GM21367 (cell line): ENCODE measurements at regions not wholly inside any gene's neighbourhood (a gene's known extent, or its start where the extent isn't known, plus 50 kb on each side); places are given as distances from the start of the nearest gene placed in this dataset.

Experiments
- ATAC-seq: cut with Tn5 transposase; IDR thresholded peaks from one replicate; pipeline ENCODE4 v1.9.1; 2021; ENCODE audit not compliant: unreplicated experiment

- ATAC-seq = no peak
Observed at GRCh38 chr15:95655089-95655607, 675.4 kb upstream of the NR2F2 start.

DNA sequence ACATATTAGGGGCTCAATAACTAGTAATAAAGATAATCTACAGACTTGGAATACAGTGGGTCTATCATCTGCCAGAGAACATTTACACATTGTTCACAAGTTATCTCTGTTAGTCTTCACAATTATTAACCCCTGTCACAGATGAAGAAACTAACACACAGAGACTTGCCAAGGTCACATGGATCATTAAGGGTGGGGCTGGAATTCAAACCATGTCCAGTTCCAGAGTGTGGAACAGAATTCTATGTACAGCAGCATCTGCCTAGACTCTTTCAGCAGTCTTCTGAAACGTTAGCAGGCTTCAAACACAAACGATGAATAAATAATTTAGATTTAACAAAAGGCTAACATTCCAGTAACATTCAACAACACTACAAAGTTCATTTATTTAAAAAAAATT is 673.9 kb upstream of the NR2F2 start:
- ATAC-seq = no peak

- ATAC-seq = no peak
Observed at GRCh38 chr15:95658799-95659198, 671.7 kb upstream of the NR2F2 start.

DNA sequence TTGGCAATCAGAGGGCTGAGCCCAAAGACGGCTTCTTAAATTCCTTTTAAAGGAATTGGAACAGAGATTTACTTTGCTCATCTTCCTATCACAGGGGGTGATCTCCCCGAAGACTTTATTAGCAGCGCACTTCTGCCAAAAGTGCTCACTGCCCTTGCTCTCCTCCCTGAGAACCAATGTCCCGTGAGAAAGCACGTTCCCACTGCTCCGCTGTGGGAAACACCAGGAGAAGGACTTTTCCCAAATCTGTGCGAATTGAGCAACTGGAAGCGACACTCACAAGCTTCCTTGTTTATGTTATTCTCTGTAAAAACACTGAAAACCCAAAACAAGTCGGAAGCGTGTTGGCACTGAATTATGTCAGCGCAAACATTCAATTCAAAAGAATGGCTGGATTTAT is 670.8 kb upstream of the NR2F2 start:
- ATAC-seq = no peak

GRCh38 chr15:95662638-95663037 is 667.9 kb upstream of the NR2F2 start:
- no peak for ATAC-seq

DNA sequence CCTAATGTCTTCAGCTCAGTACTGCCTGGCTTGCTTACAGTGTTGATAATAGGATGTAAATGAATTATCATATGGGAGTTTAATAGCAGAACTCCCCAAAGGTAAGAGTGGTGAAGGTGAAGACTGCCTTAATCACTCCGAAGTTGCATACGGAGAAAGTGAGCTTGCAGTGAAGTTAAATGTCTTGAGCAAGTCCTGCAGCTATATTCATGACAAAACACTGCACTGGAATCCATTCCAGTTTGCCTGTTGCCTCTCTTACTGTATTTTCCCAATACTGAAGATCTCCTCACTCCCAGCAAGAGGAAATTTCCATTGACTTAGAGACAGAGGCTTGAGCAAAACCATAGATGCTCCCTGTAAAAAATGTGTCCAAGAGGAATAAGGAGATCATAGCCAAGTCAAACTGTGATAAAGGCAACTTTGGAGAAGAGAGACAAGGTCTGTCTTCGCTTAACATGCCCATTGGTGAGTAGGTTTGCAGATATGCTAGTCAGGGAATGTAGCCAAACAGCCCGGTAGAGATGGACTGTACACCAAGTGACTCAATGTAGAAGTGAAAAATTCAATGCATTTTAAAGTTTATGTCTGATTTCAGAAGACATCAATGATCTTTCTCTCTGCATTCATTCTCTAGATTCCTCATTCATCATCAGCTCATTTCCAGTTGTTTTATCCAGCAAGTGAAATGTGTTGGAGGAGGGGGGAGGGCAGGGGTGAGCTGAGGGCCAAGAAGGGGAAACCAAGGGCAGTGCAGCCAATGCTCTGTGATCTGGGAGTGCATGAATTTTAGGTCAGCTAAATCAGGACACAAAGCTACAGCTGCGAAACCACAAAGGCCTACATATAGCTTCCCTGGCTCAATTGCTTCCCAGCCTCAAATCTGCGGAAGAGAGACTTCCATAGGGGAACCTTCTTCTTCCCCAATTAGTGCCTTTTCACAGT is 667.1 kb upstream of the NR2F2 start:
- no peak for ATAC-seq

- ATAC-seq = no peak
Observed at GRCh38 chr15:95664450-95664849, 666.0 kb upstream of the NR2F2 start.

DNA sequence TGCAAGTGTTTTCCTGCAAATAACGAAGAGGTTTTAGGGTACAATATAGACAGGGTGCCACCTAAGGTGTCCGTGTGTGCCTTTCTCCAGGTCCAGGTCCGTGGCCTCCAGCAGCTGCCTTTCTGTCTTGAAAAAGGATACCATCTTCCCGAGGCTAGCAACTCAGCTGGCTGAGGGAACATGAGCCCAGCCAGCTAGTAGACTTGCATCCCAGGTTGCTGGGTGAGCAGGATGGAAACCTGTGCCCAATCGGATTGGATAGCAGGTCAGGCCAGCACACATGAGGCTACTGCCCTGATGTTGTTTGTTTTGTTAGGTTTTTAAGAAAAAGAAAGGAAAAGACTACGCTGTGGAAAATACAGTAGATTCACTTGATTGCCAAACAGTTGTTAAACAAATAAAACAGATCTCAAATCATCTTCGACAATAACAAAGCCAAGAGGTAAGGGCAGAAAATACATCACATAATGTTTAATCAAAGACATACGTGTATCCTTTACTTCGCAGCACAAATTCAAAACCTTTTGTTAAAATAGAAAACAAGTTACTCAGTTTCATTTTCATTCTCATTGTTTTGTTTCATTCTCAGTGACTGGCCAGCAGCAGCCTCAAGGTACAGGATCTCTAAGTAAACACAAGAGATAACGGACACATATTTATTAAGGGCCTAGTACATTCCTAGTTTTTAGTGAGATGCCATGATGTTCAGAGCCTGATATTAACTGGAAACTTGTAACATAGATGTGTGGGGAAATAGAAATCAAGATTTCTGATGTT is 661.2 kb upstream of the NR2F2 start:
- ATAC-seq = no peak

- no peak for ATAC-seq
Observed at GRCh38 chr15:95674031-95674430, 656.5 kb upstream of the NR2F2 start.

GRCh38 chr15:95676500-95676899 is 654.0 kb upstream of the NR2F2 start:
- no peak for ATAC-seq

DNA sequence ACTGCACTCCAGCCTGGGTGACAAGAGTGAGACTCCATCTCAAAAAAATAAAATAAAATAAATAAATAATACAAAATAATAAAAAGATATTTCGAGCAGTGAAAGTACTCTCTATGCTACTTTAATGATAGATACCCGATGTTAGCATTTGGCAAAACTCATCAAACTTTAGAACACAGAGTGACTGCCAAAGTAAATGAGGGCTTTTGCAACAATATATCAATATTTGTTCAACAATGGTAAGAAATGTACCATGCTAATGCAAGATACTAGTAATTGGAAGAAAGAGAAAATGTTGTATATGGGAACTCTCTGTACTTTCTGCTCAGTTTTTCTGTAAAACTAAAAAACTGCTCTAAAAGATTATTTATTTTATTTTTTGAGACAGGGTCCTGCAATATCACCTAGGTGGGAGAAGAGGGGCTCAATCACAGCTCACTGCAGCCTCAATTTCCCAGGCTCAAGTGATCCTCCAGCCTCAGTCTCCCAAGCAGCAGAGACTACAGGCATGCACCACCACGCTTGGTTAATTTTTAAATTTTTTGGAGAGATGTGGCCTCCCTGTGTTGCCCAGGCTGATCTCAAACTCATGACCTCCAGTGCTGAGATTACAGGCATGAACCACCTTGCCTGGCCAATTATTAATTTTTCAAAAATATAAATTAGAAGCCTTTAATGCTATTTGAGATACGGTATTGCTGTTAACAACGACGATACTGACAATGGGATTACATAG is 650.5 kb upstream of the NR2F2 start:
- ATAC-seq = no peak

GRCh38 chr15:95680728-95681127 is 649.8 kb upstream of the NR2F2 start:
- ATAC-seq = no peak

- ATAC-seq = no peak
Observed at GRCh38 chr15:95681836-95682544, 648.5 kb upstream of the NR2F2 start.

DNA sequence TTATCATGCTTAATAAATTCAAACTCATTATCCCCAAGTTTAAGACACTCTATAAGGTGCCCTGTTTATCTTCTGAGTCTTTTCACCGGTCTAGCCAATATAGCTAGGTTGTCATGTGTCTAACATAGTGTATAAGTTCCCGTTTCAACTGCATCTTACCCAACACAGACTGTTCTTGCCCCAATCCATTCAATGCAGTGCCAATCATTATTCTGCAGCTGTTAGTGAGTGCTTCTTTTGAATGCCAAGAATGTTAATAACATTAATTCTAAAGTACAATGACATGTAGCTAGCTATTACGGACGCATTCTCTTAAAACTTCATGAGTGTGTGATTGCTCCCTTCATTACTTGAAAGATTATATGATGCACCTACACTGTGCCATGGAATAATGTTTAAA is 646.4 kb upstream of the NR2F2 start:
- ATAC-seq = no peak

GRCh38 chr15:95684693-95685115 is 645.8 kb upstream of the NR2F2 start:
- ATAC-seq = no peak

GRCh38 chr15:95687061-95687460 is 643.4 kb upstream of the NR2F2 start:
- no peak for ATAC-seq

DNA sequence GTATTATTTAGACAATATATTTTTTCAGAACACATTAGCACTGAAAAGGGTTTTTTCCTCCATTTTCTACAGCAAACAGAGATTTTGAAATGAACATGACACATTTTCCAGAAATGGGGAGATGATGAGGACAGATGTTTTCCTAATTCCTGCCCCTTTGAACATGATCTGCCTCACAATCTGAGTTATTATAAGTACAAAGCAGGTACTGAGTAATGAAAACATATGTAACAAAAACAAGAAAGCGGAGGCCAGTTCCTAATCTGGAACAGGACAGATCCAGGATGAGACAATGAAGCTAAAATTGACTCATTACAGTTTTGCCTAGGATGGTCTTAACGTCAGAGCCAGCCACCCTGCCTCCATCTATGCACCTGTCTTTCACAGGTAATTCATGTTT is 642.8 kb upstream of the NR2F2 start:
- ATAC-seq = no peak

DNA sequence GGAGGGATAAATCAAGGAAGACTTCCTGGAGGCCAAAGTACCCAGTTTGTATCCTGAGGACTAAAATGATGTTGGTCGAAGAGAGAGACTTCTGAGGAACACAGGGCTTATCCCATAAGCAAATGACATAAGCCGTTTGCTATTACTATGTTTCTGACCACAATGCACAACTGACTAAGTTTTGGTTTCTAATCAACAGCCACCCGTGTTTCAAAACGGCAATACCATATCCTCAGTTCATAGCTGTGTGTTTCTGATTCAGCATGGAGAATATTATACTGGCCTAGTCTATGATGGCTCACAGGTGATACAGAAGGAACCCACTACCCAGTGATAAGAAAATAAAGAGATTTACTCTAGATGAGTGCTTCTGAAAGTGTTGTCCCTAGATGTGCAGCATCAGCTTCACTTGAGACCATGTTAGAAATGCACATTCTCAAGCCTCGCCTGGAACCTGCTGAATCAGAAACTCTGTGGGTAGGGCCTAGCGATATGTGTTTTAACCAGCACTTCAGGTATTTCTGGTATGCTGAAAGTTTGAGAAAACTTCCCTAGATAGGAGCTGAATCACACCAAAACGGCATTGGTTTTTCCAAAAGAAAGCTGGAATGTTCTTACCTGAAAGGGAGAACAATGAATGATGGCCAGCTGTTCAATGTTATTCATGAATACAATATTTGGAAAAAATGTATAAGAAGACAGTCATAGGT is 639.7 kb upstream of the NR2F2 start:
- ATAC-seq = no peak

DNA sequence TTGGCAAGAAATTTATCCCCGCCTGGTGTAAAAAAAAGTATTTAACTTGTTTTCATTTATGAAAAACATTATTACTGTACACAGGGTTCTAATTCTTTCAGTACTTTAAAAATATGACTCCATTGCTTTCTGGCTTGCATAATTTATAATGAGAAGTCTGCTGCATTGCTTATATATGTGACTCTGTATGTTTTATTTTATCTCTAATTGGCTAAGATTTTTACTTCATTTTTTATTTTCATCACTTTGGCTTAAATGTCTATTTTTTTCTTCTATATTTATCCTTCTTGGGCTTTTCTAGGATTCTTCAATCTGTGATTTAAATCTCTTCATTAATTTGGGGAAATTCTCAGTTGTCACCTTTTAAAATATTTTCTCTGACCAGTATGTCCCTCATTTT is 636.6 kb upstream of the NR2F2 start:
- ATAC-seq = no peak

- ATAC-seq = no peak
Observed at GRCh38 chr15:95698230-95698629, 632.3 kb upstream of the NR2F2 start.
